K562 (cell line): ENCODE measurements at regions not wholly inside any gene's neighbourhood (a gene's known extent, or its start where the extent isn't known, plus 50 kb on each side); places are given as distances from the start of the nearest gene placed in this dataset.

Experiments
- ATF7 ChIP-seq: fragments of 450-650 bp; IDR thresholded peaks from 2 replicates; pipeline ENCODE4 v1.7.1; 2014; ENCODE audit warnings: mild to moderate bottlenecking, moderate library complexity
- BHLHE40 ChIP-seq: IDR thresholded peaks from 2 replicates; pipeline ENCODE4 v1.6.1; 2011; ENCODE audit warnings: low read length, improper control_type of control experiment
- CREB3 ChIP-seq: fragments of 450-650 bp; conservative IDR thresholded peaks from 2 replicates; pipeline ENCODE4 v1.6.1; 2016; ENCODE audit warnings: missing genetic modification characterization, low read depth, mild to moderate bottlenecking, missing compliant biosample characterization, moderate library complexity
- DMBX1 ChIP-seq: fragments of 250-450 bp; sonication (Bioruptor Pico); IDR thresholded peaks from 2 replicates; pipeline ENCODE4 v1.8.0; 2022; ENCODE audit warnings: inconsistent platforms, mild to moderate bottlenecking, moderate library complexity, borderline replicate concordance
- ETV5 ChIP-seq: sonication (generic); formaldehyde crosslinking; IDR thresholded peaks from 2 replicates; pipeline ENCODE4 v1.4.0; 2020; ENCODE audit warnings: low read depth, mild to moderate bottlenecking, missing genetic modification reagents
- ETV6 ChIP-seq, 3 experiments: fragments of 150-350 bp in 1 of 3; sonication (generic) in 1 of 3; formaldehyde crosslinking in 1 of 3; IDR thresholded peaks; 2 replicates each; pipeline versions ENCODE4 v1.6.1 to v1.8.0; 2014 to 2022; ENCODE audit warnings: borderline replicate concordance in 2 of 3, low read depth in 2 of 3, antibody characterized with exemption in 1 of 3, low read length in 1 of 3, mild to moderate bottlenecking in 1 of 3, missing genetic modification reagents in 1 of 3
- FOSL1 ChIP-seq: fragments of 200-800 bp; sonication (Bioruptor generic); conservative IDR thresholded peaks from 2 replicates; pipeline ENCODE4 v1.6.1; 2016; ENCODE audit warnings: missing genetic modification characterization, missing compliant biosample characterization
- GATAD2B ChIP-seq: fragments of 450-650 bp; IDR thresholded peaks from 2 replicates; pipeline ENCODE4 v1.6.1; 2017; ENCODE audit warnings: mild to moderate bottlenecking, borderline replicate concordance
- MBD2 ChIP-seq: sonication (generic); IDR thresholded peaks from 2 replicates; pipeline ENCODE4 v1.6.1; 2016; ENCODE audit warnings: low read depth, borderline replicate concordance
- MTF1 ChIP-seq: fragments of 250-450 bp; sonication (Bioruptor Pico); IDR thresholded peaks from 2 replicates; pipeline ENCODE4 v1.9.0; 2021; ENCODE audit warnings: moderate library complexity, mild to moderate bottlenecking, inconsistent platforms, borderline replicate concordance
- RNF2 ChIP-seq: sonication (generic); IDR thresholded peaks from 2 replicates; pipeline ENCODE4 v1.6.1; 2016
- SIN3A ChIP-seq, 2 experiments: fragments of 150-350 bp in 1 of 2; IDR thresholded peaks; 2 replicates each; pipeline ENCODE4 v1.6.1; 2011 to 2016; ENCODE audit warnings: borderline replicate concordance in 2 of 2, low read depth in 2 of 2, low read length in 2 of 2, mild to moderate bottlenecking in 2 of 2, moderate library complexity in 2 of 2; ENCODE audit not compliant: control insufficient read depth in 1 of 2
- SNRNP70 ChIP-seq: fragments of 200-400 bp; formaldehyde crosslinking; optimal IDR thresholded peaks from 2 replicates; pipeline ENCODE3; 2017; ENCODE audit warnings: low read depth, low read length
- ZBTB12 ChIP-seq: fragments of 250-450 bp; sonication (Bioruptor Pico); IDR thresholded peaks from 2 replicates; pipeline ENCODE4 v1.4.0; 2020
- ZNF282 ChIP-seq: sonication (generic); formaldehyde crosslinking; IDR thresholded peaks from 2 replicates; pipeline ENCODE4 v1.8.1; 2023; ENCODE audit warnings: missing genetic modification reagents
- ZNF668 ChIP-seq: fragments of 250-450 bp; sonication (Bioruptor Pico); IDR thresholded peaks from 2 replicates; pipeline ENCODE4 v1.8.0; 2022; ENCODE audit warnings: mild to moderate bottlenecking, inconsistent platforms
- TF ChIP-seq, protein P1 (sequence below): fragments of 450-650 bp; formaldehyde crosslinking; IDR thresholded peaks from 2 replicates; pipeline ENCODE4 v1.4.0; 2020; ENCODE audit warnings: mild to moderate bottlenecking, mixed read lengths
- TF ChIP-seq, protein P2 (sequence below): sonication (generic); formaldehyde crosslinking; IDR thresholded peaks from 2 replicates; pipeline ENCODE4 v1.8.0; 2022; ENCODE audit warnings: missing genetic modification reagents, mild to moderate bottlenecking, moderate library complexity, borderline replicate concordance
- TF ChIP-seq, protein P3 (sequence below): fragments of 450-650 bp; IDR thresholded peaks from 2 replicates; pipeline ENCODE4 v1.6.1; 2016

DNA sequence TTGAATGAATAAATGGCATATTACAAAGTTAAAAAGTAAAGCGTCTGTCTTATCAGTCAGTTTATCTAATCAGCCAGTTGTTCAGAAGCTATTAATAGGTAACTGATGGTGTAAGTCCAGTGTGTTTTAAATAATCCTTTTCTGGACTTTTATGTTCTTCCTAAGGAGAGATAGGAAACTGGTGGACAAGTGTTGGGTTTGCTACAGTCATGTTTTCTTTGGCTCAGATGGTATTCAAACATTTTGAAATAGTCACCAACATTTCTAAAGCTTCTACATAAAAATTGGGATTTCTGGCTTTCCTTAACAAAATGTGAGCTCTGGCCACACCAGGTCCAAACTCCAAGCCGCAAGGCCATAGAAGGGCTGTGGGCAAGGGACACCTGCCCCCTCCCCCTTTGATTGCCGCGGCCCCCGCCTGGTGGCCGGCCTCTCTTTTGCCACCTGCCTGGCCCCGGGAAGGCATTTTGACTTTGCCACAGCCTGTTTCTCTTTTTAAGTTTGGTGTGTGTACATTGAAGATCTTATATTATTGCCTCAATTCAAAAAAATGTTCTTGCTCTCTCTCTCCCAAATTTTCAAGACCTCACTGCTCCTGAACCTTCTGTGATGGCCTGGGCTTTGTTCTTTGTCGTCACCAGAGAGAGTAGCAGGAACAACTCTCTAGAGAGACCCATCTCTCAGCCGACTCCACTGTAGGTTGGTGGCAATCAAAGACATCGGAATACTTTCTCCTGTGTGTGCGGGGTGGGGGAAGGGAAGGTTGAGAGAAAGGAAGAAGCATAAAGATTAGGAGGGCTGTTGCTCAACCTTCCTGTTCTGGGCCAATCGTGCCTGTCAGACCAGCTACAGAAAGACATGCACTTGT lies 84.0 kb upstream of the ZNF217 start (continued):
- TF ChIP-seq, protein P1, sequence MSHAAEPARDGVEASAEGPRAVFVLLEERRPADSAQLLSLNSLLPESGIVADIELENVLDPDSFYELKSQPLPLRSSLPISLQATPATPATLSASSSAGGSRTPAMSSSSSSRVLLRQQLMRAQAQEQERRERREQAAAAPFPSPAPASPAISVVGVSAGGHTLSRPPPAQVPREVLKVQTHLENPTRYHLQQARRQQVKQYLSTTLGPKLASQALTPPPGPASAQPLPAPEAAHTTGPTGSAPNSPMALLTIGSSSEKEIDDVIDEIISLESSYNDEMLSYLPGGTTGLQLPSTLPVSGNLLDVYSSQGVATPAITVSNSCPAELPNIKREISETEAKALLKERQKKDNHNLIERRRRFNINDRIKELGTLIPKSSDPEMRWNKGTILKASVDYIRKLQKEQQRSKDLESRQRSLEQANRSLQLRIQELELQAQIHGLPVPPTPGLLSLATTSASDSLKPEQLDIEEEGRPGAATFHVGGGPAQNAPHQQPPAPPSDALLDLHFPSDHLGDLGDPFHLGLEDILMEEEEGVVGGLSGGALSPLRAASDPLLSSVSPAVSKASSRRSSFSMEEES (CRISPR knock-in tag): no peak
- TF ChIP-seq ZBTB12 (no peak), DMBX1 (CRISPR knock-in tag) (peak; percentile 43; the same call in 1 of the 2 replicates), RNF2 (peak; percentile 90), ETV5 (peak; percentile 62), FOSL1 (peak; percentile 24), MTF1 (CRISPR knock-in tag) (no peak), MBD2 (peak; percentile 38; the same call in 1 of the 2 replicates), GATAD2B (peak; percentile 70), SIN3A (IDR thresholded peaks at IDR 0.05; ENCODE audit: borderline replicate concordance in 2 of 2, control insufficient read depth in 1 of 2, low read depth in 2 of 2, low read length in 2 of 2) (no peak), SNRNP70 (no peak), BHLHE40 (peak; percentile 51; the same call in 1 of the 2 replicates), CREB3 (tag) (0 out of 2 replicates have a peak, but pooled peaks have one; percentile 26), ZNF282 (CRISPR knock-in tag) (no peak), ZNF668 (CRISPR knock-in tag) (no peak), ATF7 (peak; percentile 72), ETV6 (IDR thresholded peaks at IDR 0.05; ENCODE audit: borderline replicate concordance in 1 of 2, low read depth in 2 of 2, low read length in 1 of 2) (no peak), ETV6 (CRISPR knock-in tag; IDR thresholded peaks at IDR 0.05; ENCODE audit: borderline replicate concordance) (no peak)
- TF ChIP-seq, protein P2, sequence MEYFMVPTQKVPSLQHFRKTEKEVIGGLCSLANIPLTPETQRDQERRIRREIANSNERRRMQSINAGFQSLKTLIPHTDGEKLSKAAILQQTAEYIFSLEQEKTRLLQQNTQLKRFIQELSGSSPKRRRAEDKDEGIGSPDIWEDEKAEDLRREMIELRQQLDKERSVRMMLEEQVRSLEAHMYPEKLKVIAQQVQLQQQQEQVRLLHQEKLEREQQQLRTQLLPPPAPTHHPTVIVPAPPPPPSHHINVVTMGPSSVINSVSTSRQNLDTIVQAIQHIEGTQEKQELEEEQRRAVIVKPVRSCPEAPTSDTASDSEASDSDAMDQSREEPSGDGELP (CRISPR knock-in tag): 0 out of 2 replicates have a peak, but pooled peaks have one; percentile 13
- TF ChIP-seq, protein P3, sequence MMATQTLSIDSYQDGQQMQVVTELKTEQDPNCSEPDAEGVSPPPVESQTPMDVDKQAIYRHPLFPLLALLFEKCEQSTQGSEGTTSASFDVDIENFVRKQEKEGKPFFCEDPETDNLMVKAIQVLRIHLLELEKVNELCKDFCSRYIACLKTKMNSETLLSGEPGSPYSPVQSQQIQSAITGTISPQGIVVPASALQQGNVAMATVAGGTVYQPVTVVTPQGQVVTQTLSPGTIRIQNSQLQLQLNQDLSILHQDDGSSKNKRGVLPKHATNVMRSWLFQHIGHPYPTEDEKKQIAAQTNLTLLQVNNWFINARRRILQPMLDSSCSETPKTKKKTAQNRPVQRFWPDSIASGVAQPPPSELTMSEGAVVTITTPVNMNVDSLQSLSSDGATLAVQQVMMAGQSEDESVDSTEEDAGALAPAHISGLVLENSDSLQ: peak; percentile 81
